ENCODE measurements at regions not wholly inside any gene's neighbourhood (a gene's known extent, or its start where the extent isn't known, plus 50 kb on each side); places are given as distances from the start of the nearest gene placed in this dataset.

GRCh38 chr5:166651234-166651633 is 1640.2 kb upstream of the WWC1 start:
- no peaks in the 10 kb centered on the region for H3K4me1 ChIP-seq (ENCODE audit: control insufficient read depth, extremely low read depth, insufficient read depth, low read length)
- no peak overlapping the region for H3K4me3 ChIP-seq (ENCODE audit: control insufficient read depth in 2 of 3, extremely low read depth in 1 of 3, insufficient read depth in 2 of 3, low read depth in 1 of 3, low read length in 3 of 3)
- H3K9me1 ChIP-seq (ENCODE audit: control insufficient read depth, extremely low read depth, insufficient read depth, low read length) = no peaks in the 10 kb centered on the region
- FAIRE-seq (no peak), DNase-seq (ENCODE audit: low read depth, low spot score) (no peak)
- dilution Hi-C loops (cut with MboI; ENCODE audit: extremely low pct_ligation_motif_present, low sequenced_read_pairs) = no loop called here
- H3K9me3 ChIP-seq (ENCODE audit: control insufficient read depth, low read depth, low read length) = no peaks in the 10 kb centered on the region
- no peak overlapping the region for H2AFZ ChIP-seq (ENCODE audit: control insufficient read depth, low read length)
- H3K79me2 ChIP-seq (ENCODE audit: control insufficient read depth, insufficient read depth, low read length) = no peaks in the 10 kb centered on the region
- no peaks in the 10 kb centered on the region for H4K20me1 ChIP-seq (ENCODE audit: control insufficient read depth, extremely low read depth, insufficient read depth, low read length)
- TF ChIP-seq EZH2 (IDR thresholded peaks at IDR 0.05; ENCODE audit: low read length) (no peak), CTCF (optimal IDR thresholded peaks at IDR 0.05 in 1 of 3, IDR thresholded peaks at IDR 0.05 in 1 of 3, conservative IDR thresholded peaks at IDR 0.05 in 1 of 3; ENCODE audit: extremely low read depth in 1 of 3, insufficient read depth in 2 of 3, low read length in 3 of 3) (no peak)
- no peak overlapping the region for H3K4me2 ChIP-seq (ENCODE audit: control insufficient read depth, extremely low read depth, insufficient read depth, low read depth, low read length)
- no peak overlapping the region for H3K27ac ChIP-seq (ENCODE audit: control insufficient read depth, insufficient read depth, low read length)
- no peaks in the 10 kb centered on the region for H3K36me3 ChIP-seq (ENCODE audit: control insufficient read depth in 2 of 2, extremely low read depth in 1 of 2, insufficient read depth in 2 of 2, low read length in 2 of 2)
- no peak overlapping the region for H3K9ac ChIP-seq (ENCODE audit: control insufficient read depth, extremely low read depth, insufficient read depth, low read length)
- H3K27me3 ChIP-seq (ENCODE audit: control insufficient read depth, extremely low read depth, insufficient read depth, low read length) = no peaks in the 10 kb centered on the region

- Histone ChIP-seq H3K9me3 (ENCODE audit: control insufficient read depth, low read depth, low read length) (no peaks in the 10 kb centered on the region), H3K9me1 (ENCODE audit: control insufficient read depth, extremely low read depth, insufficient read depth, low read length) (no peaks in the 10 kb centered on the region), H3K9ac (ENCODE audit: control insufficient read depth, extremely low read depth, insufficient read depth, low read length) (no peak overlapping the region), H3K27me3 (ENCODE audit: control insufficient read depth, extremely low read depth, insufficient read depth, low read length) (no peaks in the 10 kb centered on the region), H3K79me2 (ENCODE audit: control insufficient read depth, insufficient read depth, low read length) (no peaks in the 10 kb centered on the region), H3K4me1 (ENCODE audit: control insufficient read depth, extremely low read depth, insufficient read depth, low read length) (no peaks in the 10 kb centered on the region), H3K36me3 (ENCODE audit: control insufficient read depth in 2 of 2, extremely low read depth in 1 of 2, insufficient read depth in 2 of 2, low read length in 2 of 2) (no peaks in the 10 kb centered on the region), H3K27ac (ENCODE audit: control insufficient read depth, insufficient read depth, low read length) (no peak overlapping the region), H3K4me2 (ENCODE audit: control insufficient read depth, extremely low read depth, insufficient read depth, low read depth, low read length) (no peak overlapping the region), H2AFZ (ENCODE audit: control insufficient read depth, low read length) (no peak overlapping the region), H3K4me3 (ENCODE audit: control insufficient read depth in 2 of 3, extremely low read depth in 1 of 3, insufficient read depth in 2 of 3, low read depth in 1 of 3, low read length in 3 of 3) (no peak overlapping the region), H4K20me1 (ENCODE audit: control insufficient read depth, extremely low read depth, insufficient read depth, low read length) (no peaks in the 10 kb centered on the region)
- no peak for FAIRE-seq
- no peak for DNase-seq (ENCODE audit: low read depth, low spot score)
- dilution Hi-C loops (cut with MboI; ENCODE audit: extremely low pct_ligation_motif_present, low sequenced_read_pairs) = no loop called here
- TF ChIP-seq CTCF (optimal IDR thresholded peaks at IDR 0.05 in 1 of 3, IDR thresholded peaks at IDR 0.05 in 1 of 3, conservative IDR thresholded peaks at IDR 0.05 in 1 of 3; ENCODE audit: extremely low read depth in 1 of 3, insufficient read depth in 2 of 3, low read length in 3 of 3) (no peak), EZH2 (IDR thresholded peaks at IDR 0.05; ENCODE audit: low read length) (no peak)
Measured at GRCh38 chr5:166671811-166672210, 1619.6 kb upstream of the WWC1 start.

Measured in keratinocyte (primary cell).